ENCODE measurements at regions not wholly inside any gene's neighbourhood (a gene's known extent, or its start where the extent isn't known, plus 50 kb on each side); places are given as distances from the start of the nearest gene placed in this dataset.

- Mint-ChIP-seq H3K4me1 (ENCODE audit: low read depth) (peaks cover 6% of the 10 kb centered on the region), H3K4me3 (no peak overlapping the region), H3K36me3 (ENCODE audit: insufficient read depth) (no peaks in the 10 kb centered on the region), H3K9me3 (no peaks in the 10 kb centered on the region), H3K27me3 (ENCODE audit: low read depth) (peaks cover 2% of the 10 kb centered on the region)
- DNase-seq (no peak), ATAC-seq (no peak)
Measured at GRCh38 chr5:6845856-6846255, 132.6 kb downstream of the TENT4A start.

- ATAC-seq (no peak), DNase-seq (no peak)
- Mint-ChIP-seq H3K9me3 (peaks cover 13% of the 10 kb centered on the region), H3K27me3 (ENCODE audit: low read depth) (no peaks in the 10 kb centered on the region), H3K4me3 (peak overlapping the region; percentile 34), H3K36me3 (ENCODE audit: insufficient read depth) (no peaks in the 10 kb centered on the region), H3K4me1 (ENCODE audit: low read depth) (peaks cover 6% of the 10 kb centered on the region)
Measured at GRCh38 chr5:6847870-6848269, 134.6 kb downstream of the TENT4A start.

GRCh38 chr5:6849316-6850105 is 136.3 kb downstream of the TENT4A start:
- Mint-ChIP-seq H3K27me3 (ENCODE audit: low read depth) (no peaks in the 10 kb centered on the region), H3K36me3 (ENCODE audit: insufficient read depth) (no peaks in the 10 kb centered on the region), H3K4me1 (ENCODE audit: low read depth) (peaks cover 6% of the 10 kb centered on the region), H3K4me3 (no peak overlapping the region), H3K9me3 (peaks cover 16% of the 10 kb centered on the region)
- no peak for DNase-seq
- peak; percentile 91 to 92 for ATAC-seq

- H3K27me3 Mint-ChIP-seq (ENCODE audit: low read depth) = no peaks in the 10 kb centered on the region
- peaks cover 16% of the 10 kb centered on the region for H3K9me3 Mint-ChIP-seq
- H3K36me3 Mint-ChIP-seq (ENCODE audit: insufficient read depth) = no peaks in the 10 kb centered on the region
- no peak for DNase-seq
- peaks cover 6% of the 10 kb centered on the region for H3K4me1 Mint-ChIP-seq (ENCODE audit: low read depth)
- H3K4me3 Mint-ChIP-seq = no peak overlapping the region
- ATAC-seq = peak in 1 of 2 donors; percentile 15
Measured at GRCh38 chr5:6850106-6850432, 136.8 kb downstream of the TENT4A start.

GRCh38 chr5:6856653-6857052 is 143.4 kb downstream of the TENT4A start:
- DNase-seq (no peak), ATAC-seq (no peak)
- H3K36me3 Mint-ChIP-seq (ENCODE audit: insufficient read depth) = no peaks in the 10 kb centered on the region
- no peak overlapping the region for H3K4me3 Mint-ChIP-seq
- H3K4me1 Mint-ChIP-seq (ENCODE audit: low read depth) = no peaks in the 10 kb centered on the region
- H3K9me3 Mint-ChIP-seq = peaks cover 11% of the 10 kb centered on the region
- no peaks in the 10 kb centered on the region for H3K27me3 Mint-ChIP-seq (ENCODE audit: low read depth)

- Mint-ChIP-seq H3K9me3 (peaks cover 3% of the 10 kb centered on the region), H3K4me1 (ENCODE audit: low read depth) (no peaks in the 10 kb centered on the region), H3K27me3 (ENCODE audit: low read depth) (no peaks in the 10 kb centered on the region), H3K36me3 (ENCODE audit: insufficient read depth) (no peaks in the 10 kb centered on the region), H3K4me3 (no peak overlapping the region)
- ATAC-seq = no peak
- DNase-seq = no peak
Measured at GRCh38 chr5:6858419-6858818, 145.2 kb downstream of the TENT4A start.

- no peaks in the 10 kb centered on the region for H3K27me3 Mint-ChIP-seq (ENCODE audit: low read depth)
- no peaks in the 10 kb centered on the region for H3K4me1 Mint-ChIP-seq (ENCODE audit: low read depth)
- H3K9me3 Mint-ChIP-seq = peaks cover under 1% of the 10 kb centered on the region
- H3K36me3 Mint-ChIP-seq (ENCODE audit: insufficient read depth) = no peaks in the 10 kb centered on the region
- H3K4me3 Mint-ChIP-seq = no peak overlapping the region
- DNase-seq (no peak), ATAC-seq (no peak)
Measured at GRCh38 chr5:6859023-6859422, 145.8 kb downstream of the TENT4A start.

- Mint-ChIP-seq H3K27me3 (ENCODE audit: low read depth) (no peaks in the 10 kb centered on the region), H3K4me1 (ENCODE audit: low read depth) (no peaks in the 10 kb centered on the region), H3K9me3 (no peaks in the 10 kb centered on the region), H3K4me3 (no peak overlapping the region), H3K36me3 (ENCODE audit: insufficient read depth) (no peaks in the 10 kb centered on the region)
- DNase-seq = no peak
- ATAC-seq = no peak
Measured at GRCh38 chr5:6859951-6860638, 146.9 kb downstream of the TENT4A start.

GRCh38 chr5:6861036-6861435 is 147.8 kb downstream of the TENT4A start:
- Mint-ChIP-seq H3K9me3 (no peaks in the 10 kb centered on the region), H3K4me3 (no peak overlapping the region), H3K4me1 (ENCODE audit: low read depth) (no peaks in the 10 kb centered on the region), H3K36me3 (ENCODE audit: insufficient read depth) (no peaks in the 10 kb centered on the region), H3K27me3 (ENCODE audit: low read depth) (no peaks in the 10 kb centered on the region)
- ATAC-seq (no peak), DNase-seq (no peak)

- ATAC-seq (no peak), DNase-seq (no peak)
- Mint-ChIP-seq H3K27me3 (ENCODE audit: low read depth) (no peaks in the 10 kb centered on the region), H3K4me3 (no peak overlapping the region), H3K4me1 (ENCODE audit: low read depth) (no peaks in the 10 kb centered on the region), H3K9me3 (no peaks in the 10 kb centered on the region), H3K36me3 (ENCODE audit: insufficient read depth) (no peaks in the 10 kb centered on the region)
Measured at GRCh38 chr5:6861667-6862066, 148.4 kb downstream of the TENT4A start.

- no peaks in the 10 kb centered on the region for H3K9me3 Mint-ChIP-seq
- ATAC-seq (no peak), DNase-seq (no peak)
- H3K4me1 Mint-ChIP-seq (ENCODE audit: low read depth) = no peaks in the 10 kb centered on the region
- H3K27me3 Mint-ChIP-seq (ENCODE audit: low read depth) = no peaks in the 10 kb centered on the region
- no peaks in the 10 kb centered on the region for H3K36me3 Mint-ChIP-seq (ENCODE audit: insufficient read depth)
- no peak overlapping the region for H3K4me3 Mint-ChIP-seq
Measured at GRCh38 chr5:6862306-6862705, 149.1 kb downstream of the TENT4A start.

GRCh38 chr5:6867712-6868111 is 154.5 kb downstream of the TENT4A start:
- ATAC-seq = no peak
- H3K27me3 Mint-ChIP-seq (ENCODE audit: low read depth) = no peaks in the 10 kb centered on the region
- H3K9me3 Mint-ChIP-seq = no peaks in the 10 kb centered on the region
- no peak overlapping the region for H3K4me3 Mint-ChIP-seq
- no peaks in the 10 kb centered on the region for H3K36me3 Mint-ChIP-seq (ENCODE audit: insufficient read depth)
- DNase-seq = no peak
- no peaks in the 10 kb centered on the region for H3K4me1 Mint-ChIP-seq (ENCODE audit: low read depth)

- no peaks in the 10 kb centered on the region for H3K9me3 Mint-ChIP-seq
Measured at GRCh38 chr5:6868171-6868570, 154.9 kb downstream of the TENT4A start.

GRCh38 chr5:6868575-6869215 is 155.5 kb downstream of the TENT4A start:
- Mint-ChIP-seq H3K4me1 (ENCODE audit: low read depth) (no peaks in the 10 kb centered on the region), H3K9me3 (no peaks in the 10 kb centered on the region), H3K27me3 (ENCODE audit: low read depth) (no peaks in the 10 kb centered on the region), H3K36me3 (ENCODE audit: insufficient read depth) (no peaks in the 10 kb centered on the region), H3K4me3 (no peak overlapping the region)
- ATAC-seq (no peak), DNase-seq (no peak)

More at GRCh38 chr5:6868171-6868570, 154.9 kb downstream of the TENT4A start:
- no peaks in the 10 kb centered on the region for H3K4me1 Mint-ChIP-seq (ENCODE audit: low read depth)
- H3K4me3 Mint-ChIP-seq = no peak overlapping the region
- no peaks in the 10 kb centered on the region for H3K36me3 Mint-ChIP-seq (ENCODE audit: insufficient read depth)
- no peak for DNase-seq
- no peaks in the 10 kb centered on the region for H3K27me3 Mint-ChIP-seq (ENCODE audit: low read depth)
- no peak for ATAC-seq

- Mint-ChIP-seq H3K36me3 (ENCODE audit: insufficient read depth) (no peaks in the 10 kb centered on the region), H3K27me3 (ENCODE audit: low read depth) (no peaks in the 10 kb centered on the region), H3K4me3 (no peak overlapping the region), H3K4me1 (ENCODE audit: low read depth) (no peaks in the 10 kb centered on the region), H3K9me3 (no peaks in the 10 kb centered on the region)
- DNase-seq (no peak), ATAC-seq (no peak)
Measured at GRCh38 chr5:6869677-6870076, 156.4 kb downstream of the TENT4A start.

Data from activated T-cell treated with anti-CD3 and anti-CD28 coated beads, Interleukin-2, amount 50 U/mL, for 4 hours (primary cell).